ENCODE measurements at regions not wholly inside any gene's neighbourhood (a gene's known extent, or its start where the extent isn't known, plus 50 kb on each side); places are given as distances from the start of the nearest gene placed in this dataset.
"Not testable (repeated sequence)": the region's sequence is repeated elsewhere in the genome, so short reads cannot be mapped to it uniquely, and the experiment has no call there.

GRCh38 chr5:21398511-21398910 lies 1410.5 kb upstream of the CDH18 start:
- WGBS, 5 donors: 27 to 40% (median 32%) methylated on average over 3 of the region's 3 CpGs
- intact Hi-C loops (cut with DNase I; ENCODE audit: low total_unique reads): no loop called here
- TF ChIP-seq POLR2A (IDR thresholded peaks at IDR 0.05) (no peak), POLR2AphosphoS5 (IDR thresholded peaks at IDR 0.05) (no peak), EP300 (IDR thresholded peaks at IDR 0.05) (no peak)
- TF ChIP-seq, protein P1, sequence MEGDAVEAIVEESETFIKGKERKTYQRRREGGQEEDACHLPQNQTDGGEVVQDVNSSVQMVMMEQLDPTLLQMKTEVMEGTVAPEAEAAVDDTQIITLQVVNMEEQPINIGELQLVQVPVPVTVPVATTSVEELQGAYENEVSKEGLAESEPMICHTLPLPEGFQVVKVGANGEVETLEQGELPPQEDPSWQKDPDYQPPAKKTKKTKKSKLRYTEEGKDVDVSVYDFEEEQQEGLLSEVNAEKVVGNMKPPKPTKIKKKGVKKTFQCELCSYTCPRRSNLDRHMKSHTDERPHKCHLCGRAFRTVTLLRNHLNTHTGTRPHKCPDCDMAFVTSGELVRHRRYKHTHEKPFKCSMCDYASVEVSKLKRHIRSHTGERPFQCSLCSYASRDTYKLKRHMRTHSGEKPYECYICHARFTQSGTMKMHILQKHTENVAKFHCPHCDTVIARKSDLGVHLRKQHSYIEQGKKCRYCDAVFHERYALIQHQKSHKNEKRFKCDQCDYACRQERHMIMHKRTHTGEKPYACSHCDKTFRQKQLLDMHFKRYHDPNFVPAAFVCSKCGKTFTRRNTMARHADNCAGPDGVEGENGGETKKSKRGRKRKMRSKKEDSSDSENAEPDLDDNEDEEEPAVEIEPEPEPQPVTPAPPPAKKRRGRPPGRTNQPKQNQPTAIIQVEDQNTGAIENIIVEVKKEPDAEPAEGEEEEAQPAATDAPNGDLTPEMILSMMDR (IDR thresholded peaks at IDR 0.05): no peak
- Histone ChIP-seq H3K4me1 (no peaks in the 10 kb centered on the region), H3K4me3 (no peak overlapping the region), H3K9me3 (no peaks in the 10 kb centered on the region), H3K36me3 (no peaks in the 10 kb centered on the region), H3K27me3 (no peaks in the 10 kb centered on the region), H3K27ac (no peak overlapping the region)
- DNase-seq: no peak

DNA sequence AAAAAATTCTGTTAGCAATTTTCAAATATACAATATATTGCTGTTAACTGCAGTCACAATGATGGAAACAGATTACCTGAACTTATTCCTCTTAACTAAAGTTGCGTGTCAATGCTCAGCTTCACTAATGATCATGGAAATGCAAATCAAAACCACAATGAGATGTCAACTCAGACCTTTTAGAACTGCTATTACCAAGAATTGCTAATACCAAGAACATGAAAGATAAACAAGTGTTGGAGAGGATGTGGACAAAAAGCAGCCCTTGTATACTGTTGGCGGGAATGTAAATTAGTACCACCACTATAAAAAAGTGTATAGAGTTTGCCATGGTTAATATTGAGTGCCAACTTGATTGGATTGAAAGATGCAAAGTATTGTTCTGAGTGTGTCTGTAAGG lies 1409.7 kb upstream of the CDH18 start:
- Histone ChIP-seq H3K27ac (no peak overlapping the region), H3K4me3 (no peak overlapping the region), H3K9me3 (no peaks in the 10 kb centered on the region), H3K36me3 (no peaks in the 10 kb centered on the region), H3K4me1 (no peaks in the 10 kb centered on the region), H3K27me3 (no peaks in the 10 kb centered on the region)
- TF ChIP-seq POLR2A (IDR thresholded peaks at IDR 0.05): no peak
- TF ChIP-seq, protein P1 (IDR thresholded peaks at IDR 0.05): no peak
- no peak for TF ChIP-seq EP300 (IDR thresholded peaks at IDR 0.05)
- no peak for TF ChIP-seq POLR2AphosphoS5 (IDR thresholded peaks at IDR 0.05)
- WGBS, 5 donors: 86 to 98% (median 95%) methylated on average over 2 of the region's 2 CpGs
- no peak for DNase-seq
- intact Hi-C loops (cut with DNase I; ENCODE audit: low total_unique reads): no loop called here

DNA sequence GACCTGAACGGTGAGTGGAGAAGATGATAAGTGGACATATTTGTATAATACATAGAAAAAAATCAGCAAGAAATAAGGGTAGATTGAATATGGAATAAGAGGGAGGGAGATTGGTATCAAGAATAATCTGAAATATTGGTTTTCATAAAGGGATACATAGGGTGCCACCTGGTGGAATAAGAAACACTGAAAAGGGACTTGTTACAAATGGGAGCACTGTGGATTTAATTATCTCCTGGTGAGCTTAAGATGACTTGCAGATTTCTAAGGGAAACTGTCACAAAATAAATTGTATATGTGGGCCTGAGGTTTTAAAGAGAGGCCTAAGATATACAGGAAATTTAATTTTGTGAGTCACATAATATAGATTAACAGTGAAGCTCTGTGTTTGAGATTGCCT lies 1403.5 kb upstream of the CDH18 start:
- DNase-seq: peak in 1 of 2 donors; percentile 8
- intact Hi-C loops (cut with DNase I; ENCODE audit: low total_unique reads): no loop called here
- no peak overlapping the region for H3K4me3 ChIP-seq
- H3K36me3 ChIP-seq: no peaks in the 10 kb centered on the region
- TF ChIP-seq POLR2A (IDR thresholded peaks at IDR 0.05) (no peak), POLR2AphosphoS5 (IDR thresholded peaks at IDR 0.05) (no peak), EP300 (IDR thresholded peaks at IDR 0.05) (no peak)
- TF ChIP-seq, protein P1 (IDR thresholded peaks at IDR 0.05): no peak
- H3K27ac ChIP-seq: no peak overlapping the region
- no peaks in the 10 kb centered on the region for H3K27me3 ChIP-seq
- H3K4me1 ChIP-seq: no peaks in the 10 kb centered on the region
- H3K9me3 ChIP-seq: no peaks in the 10 kb centered on the region
- WGBS, 5 donors: 64 to 82% (median 73%) methylated on average over 1 of the region's 1 CpG

GRCh38 chr5:21360754-21361153 lies 1372.8 kb upstream of the CDH18 start:
- H3K9me3 ChIP-seq; intact Hi-C loops (cut with DNase I; ENCODE audit: low total_unique reads); H3K27ac ChIP-seq; H3K4me3 ChIP-seq; H3K27me3 ChIP-seq; DNase-seq; H3K4me1 ChIP-seq; H3K36me3 ChIP-seq: not testable (repeated sequence)

GRCh38 chr5:21341948-21342261 lies 1353.9 kb upstream of the CDH18 start:
- H3K36me3 ChIP-seq; H3K9me3 ChIP-seq; H3K27me3 ChIP-seq; H3K27ac ChIP-seq; H3K4me1 ChIP-seq; intact Hi-C loops (cut with DNase I; ENCODE audit: low total_unique reads): not testable (repeated sequence)
- 58 to 70% (median 67%) methylated on average over 2 to 3 of the region's 3 CpGs for WGBS, 5 donors
- H3K4me3 ChIP-seq: peak overlapping the region in 1 of 4 donors; percentile 29
- peak in 1 of 2 donors; percentile 3 for DNase-seq

DNA sequence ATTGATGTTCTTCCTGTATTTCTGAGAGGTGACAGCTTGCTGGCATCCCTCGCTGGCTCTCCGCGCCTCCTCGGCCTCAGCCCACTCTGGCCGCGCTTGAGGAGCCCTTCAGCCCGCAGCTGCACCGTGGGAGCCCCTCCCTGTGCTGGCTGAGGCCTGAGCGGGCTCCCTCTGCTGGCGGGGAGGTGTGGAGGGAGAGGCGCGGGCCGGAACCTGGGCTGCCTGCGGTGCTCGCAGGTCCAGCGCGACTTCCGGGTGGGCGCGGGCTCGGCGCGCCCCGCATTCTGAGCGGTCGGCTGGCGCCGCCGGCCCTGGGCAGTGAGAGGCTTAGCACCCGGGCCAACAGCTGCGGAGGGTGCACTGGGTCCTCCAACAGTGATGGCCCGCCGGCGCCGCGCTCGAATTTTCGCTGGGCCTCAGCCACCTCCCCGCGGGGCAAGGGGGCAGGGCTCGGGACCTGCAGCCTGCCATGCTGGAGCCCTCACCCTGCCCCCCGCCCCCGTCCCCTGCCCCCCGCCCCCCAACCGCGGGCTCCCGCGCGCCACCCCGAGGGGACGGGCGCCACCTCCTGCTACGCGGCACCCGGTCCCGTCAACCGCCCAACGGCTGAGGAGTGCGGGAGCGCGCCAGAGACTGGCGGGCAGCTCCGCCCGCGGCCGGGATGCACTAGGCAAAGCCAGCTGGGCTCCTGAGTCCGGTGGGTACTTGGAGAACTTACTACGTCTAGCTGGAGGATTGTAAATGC lies 1353.4 kb upstream of the CDH18 start:
- intact Hi-C loops (cut with DNase I; ENCODE audit: low total_unique reads): not testable (repeated sequence)

DNA sequence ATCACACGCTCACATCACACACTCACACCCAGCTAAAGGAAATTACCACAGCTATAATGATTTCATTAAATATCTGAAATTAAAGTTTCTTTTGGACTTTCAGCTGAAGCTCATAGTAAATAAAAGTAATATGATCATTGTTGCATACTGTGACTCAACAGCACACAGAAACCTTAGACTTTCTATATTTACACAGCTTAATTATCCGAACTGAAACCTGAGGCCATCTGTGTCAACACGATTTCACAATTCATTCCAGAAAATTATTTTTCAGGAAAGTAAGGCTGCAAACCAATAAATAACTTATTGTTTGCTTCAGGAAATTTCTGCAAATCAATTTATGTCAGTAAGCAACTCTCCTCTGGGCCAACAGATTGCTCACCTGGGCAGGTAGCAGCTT lies 1352.2 kb upstream of the CDH18 start:
- DNase-seq; H3K27me3 ChIP-seq; H3K36me3 ChIP-seq; H3K4me3 ChIP-seq; intact Hi-C loops (cut with DNase I; ENCODE audit: low total_unique reads); H3K4me1 ChIP-seq; H3K9me3 ChIP-seq; H3K27ac ChIP-seq: not testable (repeated sequence)
- 78 to 90% (median 84%) methylated on average over 2 to 3 of the region's 3 CpGs for WGBS, 5 donors

More for the DNA sequence above, 1353.4 kb upstream of the CDH18 start:
- DNase-seq: peak in 1 of 2 donors; percentile 9
- H3K9me3 ChIP-seq, H3K27ac ChIP-seq, H3K27me3 ChIP-seq, H3K4me1 ChIP-seq, H3K36me3 ChIP-seq: not testable (repeated sequence)
- H3K4me3 ChIP-seq: peak overlapping the region in 1 of 4 donors; percentile 29
- WGBS, 5 donors: 52 to 83% (median 61%) methylated on average over 5 to 29 of the region's 68 CpGs; no CpG with 5 or more reads in 1 of the 5 donors

DNA sequence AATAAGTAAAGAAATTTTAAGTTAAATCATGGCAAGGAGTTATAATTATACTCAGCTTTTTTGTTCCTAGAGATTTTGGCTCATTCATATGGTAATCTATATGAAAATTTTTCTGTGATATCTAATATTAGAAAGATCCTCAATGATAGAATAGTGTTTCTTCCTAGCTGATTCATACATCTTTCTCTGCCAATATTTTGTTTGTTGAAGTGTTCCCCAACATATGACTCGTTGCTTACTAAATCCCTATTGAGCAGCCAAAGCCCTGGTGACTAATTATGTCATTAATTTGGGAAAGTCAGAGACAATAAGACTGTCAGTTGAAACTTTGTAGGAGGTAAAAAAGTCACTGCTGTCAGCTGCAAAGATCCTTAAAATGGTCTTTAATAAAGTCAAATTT lies 1348.5 kb upstream of the CDH18 start:
- WGBS, 5 donors: 8 to 25% (median 20%) methylated on average over 1 of the region's 1 CpG
- H3K27ac ChIP-seq; H3K27me3 ChIP-seq; H3K4me3 ChIP-seq; intact Hi-C loops (cut with DNase I; ENCODE audit: low total_unique reads); H3K9me3 ChIP-seq; H3K4me1 ChIP-seq; H3K36me3 ChIP-seq; DNase-seq: not testable (repeated sequence)

DNA sequence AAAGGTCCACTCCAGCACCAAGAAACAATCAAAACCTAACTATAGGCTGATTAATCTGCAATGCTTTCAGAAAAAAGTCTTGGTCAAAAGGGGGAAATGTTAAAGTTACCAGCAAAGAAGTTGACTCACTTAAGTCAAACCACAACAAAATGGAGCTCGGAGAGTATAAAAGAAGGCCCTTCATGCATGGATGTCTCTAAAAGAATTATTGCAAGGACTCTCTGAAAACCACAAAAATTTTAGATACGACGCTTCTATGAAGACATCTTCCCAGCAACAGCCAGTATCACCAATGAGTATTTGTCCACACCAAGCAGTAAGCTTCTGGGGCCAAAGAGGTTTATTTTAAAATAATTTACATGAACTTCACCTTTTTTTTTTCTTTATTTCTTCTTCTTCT lies 1327.4 kb upstream of the CDH18 start:
- H3K4me1 ChIP-seq; intact Hi-C loops (cut with DNase I; ENCODE audit: low total_unique reads); H3K4me3 ChIP-seq; H3K27ac ChIP-seq; H3K36me3 ChIP-seq; DNase-seq; H3K9me3 ChIP-seq; H3K27me3 ChIP-seq: not testable (repeated sequence)
- WGBS, 5 donors: 87 to 98% (median 92%) methylated on average over 3 of the region's 3 CpGs

Measured in stomach (tissue), 8 donors.